NAMALWA (cell line): ENCODE measurements at regions not wholly inside any gene's neighbourhood (a gene's known extent, or its start where the extent isn't known, plus 50 kb on each side); places are given as distances from the start of the nearest gene placed in this dataset.

Source experiments
- DNase-seq: peaks from one replicate; pipeline ENCODE4 v3.0.0-alpha.2; 2015; ENCODE audit warnings: low spot score

DNA sequence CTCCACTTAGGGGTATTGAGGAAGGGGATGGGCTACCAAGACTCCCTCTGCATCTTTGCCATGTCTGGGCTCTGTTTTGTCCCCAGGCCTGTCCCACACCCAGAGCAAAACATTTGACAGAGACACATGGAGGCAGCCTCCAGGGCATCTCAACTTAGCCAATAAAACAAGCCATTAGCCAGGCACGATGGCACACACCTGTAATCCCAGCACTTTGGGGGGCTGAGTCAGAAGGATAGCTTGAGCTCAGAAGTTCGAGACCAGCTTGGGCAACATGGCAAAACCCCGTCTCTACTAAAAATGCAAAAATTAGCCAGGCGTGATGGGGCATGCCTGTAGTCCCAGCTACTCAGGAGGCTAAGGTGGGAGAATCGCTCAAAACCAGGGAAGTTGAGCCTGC lies 120.3 kb upstream of the IPO9 start:
- DNase-seq = no peak

- DNase-seq = peak; percentile 73
These were observed 119.2 kb upstream of the IPO9 start for GRCh38 chr1:201709564-201710295.

- no peak for DNase-seq
These were observed 118.0 kb upstream of the IPO9 start for GRCh38 chr1:201710632-201711597.

- DNase-seq = no peak
These were observed 117.1 kb upstream of the IPO9 start for GRCh38 chr1:201711811-201712210.

GRCh38 chr1:201712387-201713085 lies 116.4 kb upstream of the IPO9 start:
- no peak for DNase-seq

- no peak for DNase-seq
These were observed 115.7 kb upstream of the IPO9 start for GRCh38 chr1:201713086-201713810.

DNA sequence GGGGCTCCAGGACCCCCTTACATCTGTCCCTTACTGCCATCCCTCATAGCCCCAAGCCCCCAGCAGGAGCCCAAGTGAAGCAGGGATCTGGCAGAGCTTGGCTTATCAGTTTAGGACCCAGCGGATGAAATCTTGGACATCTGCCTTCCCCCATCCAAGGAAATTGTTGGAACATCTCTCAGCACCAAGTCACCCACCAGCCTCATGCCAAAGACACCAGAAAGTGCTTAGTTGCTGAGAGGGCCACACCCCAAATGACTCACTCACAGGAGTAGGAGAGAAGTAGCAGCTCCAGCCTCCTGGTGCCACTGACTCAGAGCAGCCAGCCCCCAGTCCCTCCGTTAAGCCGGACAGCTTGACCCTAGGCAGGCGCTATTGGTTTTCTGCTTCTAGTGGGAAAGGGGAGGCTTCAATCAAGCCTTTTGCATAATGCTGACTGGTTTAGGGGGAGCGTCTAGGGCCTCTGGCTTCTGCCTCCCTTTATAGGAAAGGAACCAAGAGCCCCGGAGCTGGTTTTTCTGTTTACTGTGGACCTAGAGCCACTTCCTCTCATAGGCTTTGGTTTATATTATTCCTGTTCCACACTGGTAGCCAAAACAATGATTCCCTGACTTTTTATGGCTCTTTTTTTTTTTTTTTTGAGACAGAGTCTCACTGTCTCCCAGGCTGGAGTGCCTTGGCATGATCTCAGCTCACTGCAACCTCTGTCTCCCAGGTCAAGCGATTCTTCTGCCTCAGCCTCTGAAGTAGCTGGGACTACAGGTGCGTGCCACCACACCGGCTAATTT lies 114.2 kb upstream of the IPO9 start:
- DNase-seq = no peak

GRCh38 chr1:201715351-201715750 lies 113.6 kb upstream of the IPO9 start:
- DNase-seq = no peak

GRCh38 chr1:201715801-201716741 lies 112.9 kb upstream of the IPO9 start:
- peak; percentile 42 for DNase-seq

DNA sequence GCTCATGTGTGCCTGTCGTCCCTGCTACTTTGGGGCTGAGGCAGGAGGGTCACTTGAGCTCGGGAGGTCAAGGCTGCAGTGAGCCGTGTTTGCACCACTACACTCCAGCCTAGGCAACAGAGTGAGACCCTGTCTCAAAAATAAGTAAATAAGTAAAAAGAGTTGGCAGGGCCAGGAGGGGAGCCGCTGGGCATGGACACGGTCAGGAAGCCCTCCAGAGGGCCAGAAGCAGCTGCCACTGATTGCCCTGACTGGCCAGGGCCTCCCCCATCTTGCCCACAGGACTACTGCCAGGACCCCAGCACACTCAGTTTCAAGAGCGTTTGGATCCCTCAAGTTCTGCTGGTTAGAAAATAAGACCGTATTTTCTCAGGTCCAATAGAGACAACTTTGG lies 112.2 kb upstream of the IPO9 start:
- no peak for DNase-seq

- no peak for DNase-seq
These were observed 111.7 kb upstream of the IPO9 start for GRCh38 chr1:201717286-201717685.

GRCh38 chr1:201718346-201719202 lies 110.4 kb upstream of the IPO9 start:
- DNase-seq = no peak

- no peak for DNase-seq
These were observed 109.0 kb upstream of the IPO9 start for GRCh38 chr1:201719812-201720521.

- no peak for DNase-seq
These were observed 108.5 kb upstream of the IPO9 start for GRCh38 chr1:201720522-201720844.

- no peak for DNase-seq
These were observed 107.6 kb upstream of the IPO9 start for GRCh38 chr1:201721082-201722049.

DNA sequence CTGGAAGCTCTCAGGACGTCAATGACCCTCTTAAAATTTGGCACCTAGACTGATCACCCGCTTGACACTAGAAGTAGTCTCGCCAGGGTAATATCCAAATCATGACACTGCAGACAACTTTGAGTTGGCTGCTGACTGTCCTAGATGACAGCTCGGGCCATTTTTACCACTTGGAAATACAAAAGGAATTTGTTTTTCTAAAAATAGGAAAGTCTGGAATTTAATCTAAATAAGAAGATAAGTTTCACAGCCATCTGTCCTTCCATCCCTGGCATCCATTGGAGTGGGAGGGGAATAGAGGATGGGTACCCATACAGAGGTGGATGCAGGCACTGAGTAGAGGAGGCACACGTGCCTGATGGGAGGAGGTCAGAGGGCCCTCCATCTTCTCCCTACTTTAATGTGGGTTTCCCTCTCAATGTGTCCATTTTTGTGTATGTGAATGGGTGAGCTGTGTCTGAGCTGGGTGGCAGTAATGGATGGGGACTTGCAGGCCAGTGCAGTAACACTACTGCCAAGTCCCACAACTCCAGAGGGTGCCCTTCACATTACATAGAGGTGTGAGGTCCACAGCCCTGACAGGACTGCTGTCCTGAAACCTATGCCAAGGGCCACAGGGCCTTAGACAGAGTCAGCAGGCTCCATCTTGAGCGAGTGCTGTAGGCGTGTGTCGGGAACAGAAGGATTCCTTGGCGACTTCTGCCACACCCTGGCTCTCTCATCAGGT lies 104.8 kb upstream of the IPO9 start:
- no peak for DNase-seq

DNA sequence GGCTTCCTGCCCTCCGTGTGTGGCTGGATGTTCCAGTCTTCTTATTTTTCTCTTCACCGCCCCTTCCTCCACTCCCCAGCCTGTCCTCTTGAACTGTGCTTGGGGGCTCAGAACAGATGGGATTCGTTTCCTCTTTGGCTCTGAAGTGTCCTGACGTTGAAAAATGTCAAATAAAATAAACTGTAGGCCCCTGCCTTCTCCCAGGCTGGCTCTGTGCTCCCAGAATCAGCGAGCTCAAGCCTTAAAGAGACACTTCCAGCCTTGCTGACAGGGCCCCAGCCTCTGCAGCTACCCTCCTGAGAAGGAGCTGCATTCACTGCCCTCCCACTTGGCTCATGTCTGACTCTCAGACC lies 104.2 kb upstream of the IPO9 start:
- DNase-seq = no peak
